ENCODE measurements at regions not wholly inside any gene's neighbourhood (a gene's known extent, or its start where the extent isn't known, plus 50 kb on each side); places are given as distances from the start of the nearest gene placed in this dataset.
A peak's percentile ranks its signal among the peaks of the same experiment; 100 is the strongest.

DNA sequence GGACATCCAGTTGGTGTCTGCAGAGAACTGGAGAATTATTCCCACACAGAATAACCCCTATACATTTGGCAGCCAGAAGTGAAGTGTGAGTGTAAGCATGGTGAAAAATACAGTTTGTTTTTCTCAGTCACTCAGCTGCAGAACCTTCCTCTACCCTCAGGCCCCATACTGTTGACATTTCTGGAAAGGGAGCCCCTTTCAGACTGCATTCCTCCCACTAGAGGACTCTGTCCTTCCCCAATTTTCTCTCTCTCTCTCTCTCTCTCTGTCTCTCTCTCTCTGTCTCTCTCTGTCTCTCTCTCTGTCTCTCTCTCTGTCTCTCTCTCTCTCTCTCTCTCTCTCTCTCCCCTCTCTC lies 86.8 kb upstream of the STEAP1B start (continued):
- peak; percentile 38; the same call in 1 of the 2 replicates for TF ChIP-seq EGR1 (IDR thresholded peaks at IDR 0.05; ENCODE audit: borderline replicate concordance, low read depth, low read length)
- 0 out of 3 replicates have a peak, but pooled peaks of 1 of the 2 experiments have one; percentile 31 for TF ChIP-seq EP300 (IDR thresholded peaks at IDR 0.05; ENCODE audit: borderline replicate concordance in 1 of 2, low read depth in 2 of 2, low read length in 2 of 2)
- no peak for TF ChIP-seq NRF1 (IDR thresholded peaks at IDR 0.05; ENCODE audit: low read depth, low read length)
- no peak for TF ChIP-seq TBP (IDR thresholded peaks at IDR 0.05; ENCODE audit: low read depth, low read length)
- TF ChIP-seq TEAD4 (IDR thresholded peaks at IDR 0.05; ENCODE audit: low read depth, low read length) = peak; percentile 98
